HCT116 (cell line): ENCODE measurements at regions not wholly inside any gene's neighbourhood (a gene's known extent, or its start where the extent isn't known, plus 50 kb on each side); places are given as distances from the start of the nearest gene placed in this dataset.
"Not testable (repeated sequence)": the region's sequence is repeated elsewhere in the genome, so short reads cannot be mapped to it uniquely, and the experiment has no call there.

ENCODE experiments used
- ATAC-seq: fragments of 200-7000 bp; cut with Tn5 transposase; 2 replicates; pipeline ENCODE4 v1.9.1; 2020; ENCODE audit warnings: mild to moderate bottlenecking, moderate library complexity
- BruUV-seq: library from RNA; stranded (reverse); fragments of 400-500 nt; replicated peaks from 2 replicates; lab custom pipeline; 2021; lab: Mats Ljungman, UMichigan
- CTCF ChIA-PET: fragments of 300-600 bp; sonication (Branson Sonifier 250); formaldehyde crosslinking; loops from one replicate; lab custom pipeline; 2021; ENCODE audit warnings: antibody characterized with exemption; lab: Charles Lee
- POLR2A ChIA-PET: fragments of 300-600, 350-600 bp; sonication (Branson Sonifier 250); formaldehyde crosslinking; loops from one replicate; lab custom pipeline; 2021; ENCODE audit warnings: antibody characterized with exemption; lab: Charles Lee
- RAD21 ChIA-PET, 2 experiments: fragments of 300-600 bp; sonication (Branson Sonifier 250); formaldehyde crosslinking; loops; one replicate each; lab custom pipeline; 2023; ENCODE audit warnings: low total read pairs in 2 of 2; ENCODE audit not compliant: uncharacterized antibody in 2 of 2, unreplicated experiment in 2 of 2, low non-redundant PET in 1 of 2; lab: Charles Lee
- DNase-seq: peaks from one replicate; pipeline ENCODE4 v3.0.0-alpha.2; 2010; ENCODE audit warnings: low read depth, low spot score
- H2AFZ ChIP-seq: fragments of 200-600 bp; shearing (Covaris generic), sonication (generic); 2 replicates; pipeline ENCODE4 v1.6.1; 2017; ENCODE audit warnings: low read depth, mixed run types, mixed read lengths, antibody characterized with exemption, low read length; ENCODE audit not compliant: poor library complexity, severe bottlenecking
- H3K27ac ChIP-seq: 2 replicates; pipeline ENCODE4 v1.5.1; 2012; ENCODE audit warnings: low read depth, low read length
- H3K27me3 ChIP-seq: fragments of 200-600 bp; sonication (generic); 2 replicates; pipeline ENCODE4 v1.6.1; 2016; ENCODE audit warnings: mixed run types, low read length, mixed read lengths; ENCODE audit not compliant: insufficient read depth
- H3K36me3 ChIP-seq, 2 experiments: fragments of 200-500 bp in 1 of 2; fragments of 200-600 bp in 1 of 2; sonication (Bioruptor generic) in 1 of 2; sonication (generic) in 1 of 2; 2 replicates each; pipeline versions ENCODE4 v1.5.1 to v1.6.1; 2014 to 2016; ENCODE audit warnings: low read length in 2 of 2, inconsistent platforms in 1 of 2, mixed read lengths in 1 of 2, mixed run types in 1 of 2; ENCODE audit not compliant: insufficient read depth in 2 of 2, control insufficient read depth in 1 of 2
- H3K4me1 ChIP-seq, 2 experiments: fragments of 200-600 bp in 1 of 2; sonication (generic) in 1 of 2; 2 replicates each; pipeline versions ENCODE4 v1.5.1 to v1.6.1; 2012 to 2017; ENCODE audit warnings: low read length in 2 of 2, inconsistent platforms in 1 of 2, mild to moderate bottlenecking in 1 of 2, mixed read lengths in 1 of 2, mixed run types in 1 of 2, moderate library complexity in 1 of 2; ENCODE audit not compliant: insufficient read depth in 2 of 2, control insufficient read depth in 1 of 2
- H3K4me2 ChIP-seq: fragments of 200-600 bp; sonication (generic); 2 replicates; pipeline ENCODE4 v1.6.1; 2017; ENCODE audit warnings: mixed run types, low read length, mixed read lengths
- H3K4me3 ChIP-seq, 2 experiments: fragments of 200-600 bp in 1 of 2; sonication (generic) in 1 of 2; replicated peaks in 1 of 2; 2 replicates each; pipeline ENCODE4 v1.5.1; 2011 to 2016; ENCODE audit warnings: low read length in 2 of 2, control low read depth in 1 of 2, low read depth in 1 of 2, mild to moderate bottlenecking in 1 of 2, mixed read lengths in 1 of 2, mixed run types in 1 of 2
- H3K79me2 ChIP-seq: fragments of 200-600 bp; sonication (generic); 2 replicates; pipeline ENCODE4 v1.6.1; 2017; ENCODE audit warnings: mild to moderate bottlenecking, mixed run types, low read length, moderate library complexity, mixed read lengths; ENCODE audit not compliant: insufficient read depth
- H3K9ac ChIP-seq: fragments of 200-600 bp; sonication (generic); 2 replicates; pipeline ENCODE4 v1.6.1; 2016; ENCODE audit warnings: low read length, mixed read lengths
- H3K9me2 ChIP-seq: fragments of 200-600 bp; sonication (generic), shearing (Covaris generic); 2 replicates; pipeline ENCODE4 v1.6.1; 2017; ENCODE audit warnings: mixed run types, mild to moderate bottlenecking, moderate library complexity; ENCODE audit not compliant: insufficient read depth
- H3K9me3 ChIP-seq, 2 experiments: fragments of 200-500 bp in 1 of 2; fragments of 200-600 bp in 1 of 2; sonication (Bioruptor generic) in 1 of 2; sonication (generic) in 1 of 2; 2 replicates each; pipeline ENCODE4 v1.6.1; 2014 to 2017; ENCODE audit warnings: low read length in 2 of 2, mixed read lengths in 2 of 2, inconsistent platforms in 1 of 2, low read depth in 1 of 2, mild to moderate bottlenecking in 1 of 2, mixed run types in 1 of 2, moderate library complexity in 1 of 2; ENCODE audit not compliant: control insufficient read depth in 1 of 2, insufficient read depth in 1 of 2
- H4K20me1 ChIP-seq: fragments of 200-600 bp; sonication (generic), shearing (Covaris generic); 2 replicates; pipeline ENCODE4 v1.6.1; 2017; ENCODE audit warnings: mixed run types, mild to moderate bottlenecking, moderate library complexity; ENCODE audit not compliant: insufficient read depth
- CBX3 ChIP-seq: IDR thresholded peaks from 2 replicates; pipeline ENCODE4 v1.6.1; 2012; ENCODE audit warnings: low read depth
- FOSL1 ChIP-seq: IDR thresholded peaks from 2 replicates; pipeline ENCODE4 v1.6.1; 2012; ENCODE audit warnings: low read depth
- POLR2AphosphoS5 ChIP-seq: IDR thresholded peaks from 2 replicates; pipeline ENCODE4 v1.6.1; 2011; ENCODE audit warnings: mild to moderate bottlenecking, low read depth, low read length, moderate library complexity
- RAD21 ChIP-seq: IDR thresholded peaks from 2 replicates; pipeline ENCODE4 v1.6.1; 2012; ENCODE audit warnings: low read depth, mild to moderate bottlenecking
- SP1 ChIP-seq: IDR thresholded peaks from 2 replicates; pipeline ENCODE4 v1.6.1; 2012; ENCODE audit warnings: low read depth
- TCF7L2 ChIP-seq: IDR thresholded peaks from 2 replicates; pipeline ENCODE4 v1.7.0; 2011; ENCODE audit warnings: borderline replicate concordance, inconsistent platforms; ENCODE audit not compliant: insufficient read depth, insufficient read length; ENCODE audit errors: extremely low read depth
- YY1 ChIP-seq: IDR thresholded peaks from 2 replicates; pipeline ENCODE4 v1.6.1; 2011; ENCODE audit warnings: low read length, low read depth, moderate library complexity, mild to moderate bottlenecking; ENCODE audit not compliant: insufficient replicate concordance; ENCODE audit errors: extremely low read depth
- intact Hi-C: fragments of 100-400 bp; cut with micrococcal nuclease; formaldehyde crosslinking; loops from 2 replicates; pipeline ENCODE4 v1.10.0; 2022
- TF ChIP-seq, protein P1 (sequence below): IDR thresholded peaks from 2 replicates; pipeline ENCODE4 v1.6.1; 2011; ENCODE audit warnings: mild to moderate bottlenecking, low read length, moderate library complexity; ENCODE audit not compliant: insufficient replicate concordance; ENCODE audit errors: extremely low read depth
- TF ChIP-seq, protein P2 (sequence below): IDR thresholded peaks from 2 replicates; pipeline ENCODE4 v1.6.1; 2012; ENCODE audit warnings: low read depth
- TF ChIP-seq, protein P3 (sequence below), 3 experiments: fragments of 200-600 bp in 1 of 3; sonication (generic) in 1 of 3; IDR thresholded peaks in 2 of 3; conservative IDR thresholded peaks in 1 of 3; 2 replicates each; pipeline ENCODE4 v1.5.1; 2012 to 2017; ENCODE audit warnings: low read depth in 2 of 3, low read length in 2 of 3, antibody characterized with exemption in 1 of 3, borderline replicate concordance in 1 of 3, control low read depth in 1 of 3, mild to moderate bottlenecking in 1 of 3, mixed read lengths in 1 of 3, mixed run types in 1 of 3, moderate library complexity in 1 of 3; ENCODE audit not compliant: insufficient read depth in 1 of 3

DNA sequence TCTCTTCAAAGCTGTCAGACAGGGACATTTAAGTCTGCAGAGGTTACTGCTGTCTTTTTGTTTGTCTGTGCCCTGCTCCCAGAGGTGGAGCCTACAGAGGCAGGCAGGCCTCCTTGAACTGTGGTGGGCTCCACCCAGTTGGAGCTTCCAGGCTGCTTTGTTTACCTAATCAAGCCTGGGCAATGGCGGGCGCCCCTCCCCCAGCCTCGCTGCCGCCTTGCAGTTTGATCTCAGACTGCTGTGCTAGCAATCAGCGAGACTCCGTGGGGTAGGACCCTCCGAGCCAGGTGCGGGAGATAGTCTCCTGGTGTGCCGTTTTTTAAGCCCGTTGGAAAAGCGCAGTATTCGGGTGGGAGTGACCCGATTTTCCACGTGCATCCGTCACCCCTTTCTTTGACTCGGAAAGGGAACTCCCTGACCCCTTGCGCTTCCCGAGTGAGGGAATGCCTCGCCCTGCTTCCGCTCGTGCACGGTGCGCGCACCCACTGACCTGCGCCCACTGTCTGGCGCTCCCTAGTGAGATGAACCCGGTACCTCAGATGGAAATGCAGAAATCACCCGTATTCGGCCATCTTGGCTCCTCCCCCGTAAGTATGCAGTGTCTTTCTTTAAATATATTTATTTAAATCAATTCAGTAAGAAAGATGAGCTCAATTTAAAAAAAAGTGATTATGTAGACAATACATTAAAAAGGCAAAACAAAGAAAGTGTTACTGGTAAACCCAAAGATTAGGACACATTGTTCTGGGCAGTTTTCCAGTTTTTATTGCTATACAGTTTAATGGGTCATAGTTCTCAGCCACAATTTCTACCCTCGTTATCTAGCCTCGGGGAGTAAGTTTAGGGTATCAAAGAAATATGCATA lies 91.2 kb upstream of the GRM7 start:
- ATAC-seq, CTCF ChIA-PET, H3K79me2 ChIP-seq, BruUV-seq, H3K36me3 ChIP-seq, H3K27me3 ChIP-seq, H3K4me2 ChIP-seq, H3K9me3 ChIP-seq, H3K4me3 ChIP-seq, H4K20me1 ChIP-seq, H3K27ac ChIP-seq, H3K9me2 ChIP-seq, H3K9ac ChIP-seq, POLR2A ChIA-PET, intact Hi-C loops, H3K4me1 ChIP-seq, DNase-seq, H2AFZ ChIP-seq, RAD21 ChIA-PET: not testable (repeated sequence)

DNA sequence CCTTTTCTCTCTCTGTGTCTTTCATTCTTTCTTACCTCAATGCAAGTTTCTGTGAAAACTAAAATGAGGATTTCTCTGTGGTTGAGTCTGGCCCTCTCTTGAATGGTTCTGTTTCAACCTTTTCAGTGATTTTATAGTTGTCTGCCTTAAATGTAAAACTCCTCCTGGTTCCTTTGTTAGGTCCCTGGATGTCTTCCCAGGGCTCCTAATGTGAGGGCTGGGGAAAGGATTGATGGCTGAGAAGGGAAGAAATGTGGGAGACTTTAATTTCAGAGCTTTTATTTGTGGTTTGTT lies 90.6 kb upstream of the GRM7 start:
- Histone ChIP-seq H3K4me2 (no peak overlapping the region), H3K27ac (no peak overlapping the region), H2AFZ (no peak overlapping the region), H3K27me3 (no peaks in the 10 kb centered on the region), H3K9me2 (no peaks in the 10 kb centered on the region), H4K20me1 (no peaks in the 10 kb centered on the region), H3K36me3 (no peaks in the 10 kb centered on the region), H3K9ac (no peak overlapping the region), H3K4me3 (no peak overlapping the region), H3K4me1 (no peaks in the 10 kb centered on the region), H3K9me3 (no peaks in the 10 kb centered on the region), H3K79me2 (no peaks in the 10 kb centered on the region)
- no peak for TF ChIP-seq CBX3
- no peak for TF ChIP-seq YY1
- TF ChIP-seq POLR2AphosphoS5 = no peak
- no peak for TF ChIP-seq TCF7L2
- TF ChIP-seq RAD21 = no peak
- no peak for TF ChIP-seq FOSL1
- no peak for TF ChIP-seq SP1
- TF ChIP-seq, protein P1, sequence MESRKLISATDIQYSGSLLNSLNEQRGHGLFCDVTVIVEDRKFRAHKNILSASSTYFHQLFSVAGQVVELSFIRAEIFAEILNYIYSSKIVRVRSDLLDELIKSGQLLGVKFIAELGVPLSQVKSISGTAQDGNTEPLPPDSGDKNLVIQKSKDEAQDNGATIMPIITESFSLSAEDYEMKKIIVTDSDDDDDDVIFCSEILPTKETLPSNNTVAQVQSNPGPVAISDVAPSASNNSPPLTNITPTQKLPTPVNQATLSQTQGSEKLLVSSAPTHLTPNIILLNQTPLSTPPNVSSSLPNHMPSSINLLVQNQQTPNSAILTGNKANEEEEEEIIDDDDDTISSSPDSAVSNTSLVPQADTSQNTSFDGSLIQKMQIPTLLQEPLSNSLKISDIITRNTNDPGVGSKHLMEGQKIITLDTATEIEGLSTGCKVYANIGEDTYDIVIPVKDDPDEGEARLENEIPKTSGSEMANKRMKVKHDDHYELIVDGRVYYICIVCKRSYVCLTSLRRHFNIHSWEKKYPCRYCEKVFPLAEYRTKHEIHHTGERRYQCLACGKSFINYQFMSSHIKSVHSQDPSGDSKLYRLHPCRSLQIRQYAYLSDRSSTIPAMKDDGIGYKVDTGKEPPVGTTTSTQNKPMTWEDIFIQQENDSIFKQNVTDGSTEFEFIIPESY = no peak
- TF ChIP-seq, protein P2, sequence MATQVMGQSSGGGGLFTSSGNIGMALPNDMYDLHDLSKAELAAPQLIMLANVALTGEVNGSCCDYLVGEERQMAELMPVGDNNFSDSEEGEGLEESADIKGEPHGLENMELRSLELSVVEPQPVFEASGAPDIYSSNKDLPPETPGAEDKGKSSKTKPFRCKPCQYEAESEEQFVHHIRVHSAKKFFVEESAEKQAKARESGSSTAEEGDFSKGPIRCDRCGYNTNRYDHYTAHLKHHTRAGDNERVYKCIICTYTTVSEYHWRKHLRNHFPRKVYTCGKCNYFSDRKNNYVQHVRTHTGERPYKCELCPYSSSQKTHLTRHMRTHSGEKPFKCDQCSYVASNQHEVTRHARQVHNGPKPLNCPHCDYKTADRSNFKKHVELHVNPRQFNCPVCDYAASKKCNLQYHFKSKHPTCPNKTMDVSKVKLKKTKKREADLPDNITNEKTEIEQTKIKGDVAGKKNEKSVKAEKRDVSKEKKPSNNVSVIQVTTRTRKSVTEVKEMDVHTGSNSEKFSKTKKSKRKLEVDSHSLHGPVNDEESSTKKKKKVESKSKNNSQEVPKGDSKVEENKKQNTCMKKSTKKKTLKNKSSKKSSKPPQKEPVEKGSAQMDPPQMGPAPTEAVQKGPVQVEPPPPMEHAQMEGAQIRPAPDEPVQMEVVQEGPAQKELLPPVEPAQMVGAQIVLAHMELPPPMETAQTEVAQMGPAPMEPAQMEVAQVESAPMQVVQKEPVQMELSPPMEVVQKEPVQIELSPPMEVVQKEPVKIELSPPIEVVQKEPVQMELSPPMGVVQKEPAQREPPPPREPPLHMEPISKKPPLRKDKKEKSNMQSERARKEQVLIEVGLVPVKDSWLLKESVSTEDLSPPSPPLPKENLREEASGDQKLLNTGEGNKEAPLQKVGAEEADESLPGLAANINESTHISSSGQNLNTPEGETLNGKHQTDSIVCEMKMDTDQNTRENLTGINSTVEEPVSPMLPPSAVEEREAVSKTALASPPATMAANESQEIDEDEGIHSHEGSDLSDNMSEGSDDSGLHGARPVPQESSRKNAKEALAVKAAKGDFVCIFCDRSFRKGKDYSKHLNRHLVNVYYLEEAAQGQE = no peak
- TF ChIP-seq, protein P3, sequence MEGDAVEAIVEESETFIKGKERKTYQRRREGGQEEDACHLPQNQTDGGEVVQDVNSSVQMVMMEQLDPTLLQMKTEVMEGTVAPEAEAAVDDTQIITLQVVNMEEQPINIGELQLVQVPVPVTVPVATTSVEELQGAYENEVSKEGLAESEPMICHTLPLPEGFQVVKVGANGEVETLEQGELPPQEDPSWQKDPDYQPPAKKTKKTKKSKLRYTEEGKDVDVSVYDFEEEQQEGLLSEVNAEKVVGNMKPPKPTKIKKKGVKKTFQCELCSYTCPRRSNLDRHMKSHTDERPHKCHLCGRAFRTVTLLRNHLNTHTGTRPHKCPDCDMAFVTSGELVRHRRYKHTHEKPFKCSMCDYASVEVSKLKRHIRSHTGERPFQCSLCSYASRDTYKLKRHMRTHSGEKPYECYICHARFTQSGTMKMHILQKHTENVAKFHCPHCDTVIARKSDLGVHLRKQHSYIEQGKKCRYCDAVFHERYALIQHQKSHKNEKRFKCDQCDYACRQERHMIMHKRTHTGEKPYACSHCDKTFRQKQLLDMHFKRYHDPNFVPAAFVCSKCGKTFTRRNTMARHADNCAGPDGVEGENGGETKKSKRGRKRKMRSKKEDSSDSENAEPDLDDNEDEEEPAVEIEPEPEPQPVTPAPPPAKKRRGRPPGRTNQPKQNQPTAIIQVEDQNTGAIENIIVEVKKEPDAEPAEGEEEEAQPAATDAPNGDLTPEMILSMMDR (IDR thresholded peaks at IDR 0.05 in 2 of 3, conservative IDR thresholded peaks at IDR 0.05 in 1 of 3; ENCODE audit: borderline replicate concordance in 1 of 3, insufficient read depth in 1 of 3, low read depth in 2 of 3, low read length in 2 of 3) = no peak
- ATAC-seq = no peak
- ChIA-PET POLR2A (no interaction called here), RAD21 (no interaction called here), CTCF (no interaction called here)
- no peak for DNase-seq
- no TSS peak for BruUV-seq
- intact Hi-C loops = no loop called here
